Psoas muscle (tissue), 7 donors: ENCODE measurements at regions not wholly inside any gene's neighbourhood (a gene's known extent, or its start where the extent isn't known, plus 50 kb on each side); places are given as distances from the start of the nearest gene placed in this dataset.

ENCODE experiments used
- ATAC-seq, 4 donors: fragments of 200-7000 bp; cut with Tn5 transposase; one replicate each; pipeline ENCODE4 v1.9.1; 2020; ENCODE audit warnings: moderate library complexity in 3 of 4, mild to moderate bottlenecking in 2 of 4
- DNase-seq, 2 donors: peaks; one replicate each; pipeline ENCODE4 v3.0.0-alpha.2; 2020
- H3K27ac ChIP-seq: fragments of 200-600 bp; one replicate; pipeline ENCODE4 v1.8.0; 2022
- H3K27me3 ChIP-seq, 3 donors: fragments of 200-600 bp in 1 of 3; one replicate each; pipeline versions ENCODE4 v1.6.1 to v1.8.0; 2013 to 2022; ENCODE audit warnings: low read length in 2 of 3, mild to moderate bottlenecking in 2 of 3, moderate library complexity in 1 of 3; ENCODE audit not compliant: insufficient read depth in 3 of 3
- H3K36me3 ChIP-seq, 2 donors: fragments of 200-600 bp in 1 of 2; one replicate each; pipeline versions ENCODE4 v1.6.1 to v1.8.0; 2013 to 2022; ENCODE audit warnings: low read depth in 1 of 2, mild to moderate bottlenecking in 1 of 2, moderate library complexity in 1 of 2; ENCODE audit not compliant: insufficient read depth in 1 of 2
- H3K4me1 ChIP-seq: fragments of 200-600 bp; one replicate; pipeline ENCODE4 v1.8.0; 2022
- H3K4me3 ChIP-seq: fragments of 200-600 bp; one replicate; pipeline ENCODE4 v1.8.0; 2022; ENCODE audit warnings: mild to moderate bottlenecking
- H3K9me3 ChIP-seq: fragments of 200-600 bp; one replicate; pipeline ENCODE4 v1.8.0; 2022
- CTCF ChIP-seq: fragments of 200-600 bp; IDR thresholded peaks from one replicate; pipeline ENCODE4 v1.8.0; 2022; ENCODE audit warnings: antibody characterized with exemption
- WGBS, 3 donors: extraction: QIAGEN DNeasy Blood & Tissue Kit; methylation state at CpG; one replicate each; pipeline versions ENCODE4 v1.1.6 to v1.1.7; 2013; 5-methylcytosine and 5-hydroxymethylcytosine counted together
- intact Hi-C, 2 donors: fragments of 100-400 bp; cut with DNase I; formaldehyde crosslinking; loops; one replicate each; pipeline versions ENCODE4 v1.11.0 to v1.14.2; 2022
- donor health status: healthy with polysubstance abuse.
- donor health status: DM: no; HTN: no; CAD: no; lungs with moderate emphysema.
- donor health status: Bipolar disorder and iron deficiency.
- donor health status: healthy.
- donor health status: DM: yes; HTN: yes; CAD: no.
- donor health status: DM: no; HTN: no; CAD: no.
- donor health status: DM: yes; HTN: yes; CAD: no.

GRCh38 chr4:62410371-62411003, 1210.4 kb downstream of the ADGRL3 start:
- H3K9me3 ChIP-seq = no peaks in the 10 kb centered on the region
- DNase-seq (no peak), ATAC-seq (no peak)
- intact Hi-C loops = no loop called here
- no peaks in the 10 kb centered on the region for H3K36me3 ChIP-seq
- no peak overlapping the region for H3K27ac ChIP-seq
- WGBS, 3 donors = 69 to 88% (median 79%) methylated on average over 3 of the region's 3 CpGs
- H3K4me3 ChIP-seq = no peak overlapping the region
- H3K4me1 ChIP-seq = no peaks in the 10 kb centered on the region
- TF ChIP-seq CTCF = no peak
- H3K27me3 ChIP-seq = no peaks in the 10 kb centered on the region

GRCh38 chr4:62408454-62408853, 1208.3 kb downstream of the ADGRL3 start:
- Histone ChIP-seq H3K4me3 (no peak overlapping the region), H3K27ac (no peak overlapping the region), H3K4me1 (no peaks in the 10 kb centered on the region), H3K36me3 (no peaks in the 10 kb centered on the region), H3K9me3 (no peaks in the 10 kb centered on the region), H3K27me3 (no peaks in the 10 kb centered on the region)
- no peak for TF ChIP-seq CTCF
- ATAC-seq (no peak), DNase-seq (no peak)
- intact Hi-C loops = no loop called here

- WGBS, 3 donors = 69 to 86% (median 83%) methylated on average over 1 of the region's 1 CpG
Measured at GRCh38 chr4:62407534-62407933, 1207.4 kb downstream of the ADGRL3 start.

GRCh38 chr4:62402088-62402806, 1202.1 kb downstream of the ADGRL3 start:
- intact Hi-C loops = no loop called here
- ATAC-seq = no peak
- H3K27ac ChIP-seq = no peak overlapping the region
- no peak for TF ChIP-seq CTCF
- no peaks in the 10 kb centered on the region for H3K36me3 ChIP-seq
- H3K27me3 ChIP-seq = no peaks in the 10 kb centered on the region
- H3K4me1 ChIP-seq = no peaks in the 10 kb centered on the region
- DNase-seq = no peak
- no peak overlapping the region for H3K4me3 ChIP-seq
- H3K9me3 ChIP-seq = no peaks in the 10 kb centered on the region

More at GRCh38 chr4:62407534-62407933, 1207.4 kb downstream of the ADGRL3 start:
- H3K4me1 ChIP-seq = no peaks in the 10 kb centered on the region
- ATAC-seq (no peak), DNase-seq (no peak)
- H3K36me3 ChIP-seq = no peaks in the 10 kb centered on the region
- intact Hi-C loops = no loop called here
- TF ChIP-seq CTCF = no peak
- H3K27ac ChIP-seq = no peak overlapping the region
- no peaks in the 10 kb centered on the region for H3K9me3 ChIP-seq
- H3K27me3 ChIP-seq = no peaks in the 10 kb centered on the region
- H3K4me3 ChIP-seq = no peak overlapping the region

GRCh38 chr4:62399242-62399641, 1199.1 kb downstream of the ADGRL3 start:
- Histone ChIP-seq H3K4me3 (no peak overlapping the region), H3K27me3 (no peaks in the 10 kb centered on the region), H3K36me3 (no peaks in the 10 kb centered on the region), H3K27ac (no peak overlapping the region), H3K4me1 (no peaks in the 10 kb centered on the region), H3K9me3 (no peaks in the 10 kb centered on the region)
- no peak for TF ChIP-seq CTCF
- DNase-seq (no peak), ATAC-seq (no peak)
- intact Hi-C loops = no loop called here
- WGBS, 3 donors = 10 to 15% (median 12%) methylated on average over 4 of the region's 4 CpGs
